GM19023 (cell line): ENCODE measurements at regions not wholly inside any gene's neighbourhood (a gene's known extent, or its start where the extent isn't known, plus 50 kb on each side); places are given as distances from the start of the nearest gene placed in this dataset.

Source experiments
- ATAC-seq: cut with Tn5 transposase; IDR thresholded peaks from one replicate; pipeline ENCODE4 v1.9.1; 2021; ENCODE audit warnings: mild to moderate bottlenecking, moderate library complexity; ENCODE audit not compliant: unreplicated experiment

GRCh38 chr15:36218322-36218721, 361.1 kb upstream of the CDIN1 start:
- ATAC-seq, result no peak

GRCh38 chr15:36218991-36219390, 360.4 kb upstream of the CDIN1 start:
- no peak for ATAC-seq

- ATAC-seq, result no peak
Observed at GRCh38 chr15:36221992-36222391, 357.4 kb upstream of the CDIN1 start.

GRCh38 chr15:36230776-36231175, 348.6 kb upstream of the CDIN1 start:
- no peak for ATAC-seq

- ATAC-seq, result no peak
Observed at GRCh38 chr15:36232491-36232890, 346.9 kb upstream of the CDIN1 start.

GRCh38 chr15:36234743-36235142, 344.7 kb upstream of the CDIN1 start:
- no peak for ATAC-seq

- ATAC-seq, result no peak
Observed at GRCh38 chr15:36235173-36235572, 344.3 kb upstream of the CDIN1 start.

- no peak for ATAC-seq
Observed at GRCh38 chr15:36239509-36239908, 339.9 kb upstream of the CDIN1 start.

- ATAC-seq, result no peak
Observed at GRCh38 chr15:36251450-36251849, 328.0 kb upstream of the CDIN1 start.

- no peak for ATAC-seq
Observed at GRCh38 chr15:36252146-36252711, 327.2 kb upstream of the CDIN1 start.

GRCh38 chr15:36254426-36254825, 325.0 kb upstream of the CDIN1 start:
- no peak for ATAC-seq

- no peak for ATAC-seq
Observed at GRCh38 chr15:36256404-36256807, 323.0 kb upstream of the CDIN1 start.

- no peak for ATAC-seq
Observed at GRCh38 chr15:36263666-36264065, 315.8 kb upstream of the CDIN1 start.

- no peak for ATAC-seq
Observed at GRCh38 chr15:36265422-36265821, 314.0 kb upstream of the CDIN1 start.

- ATAC-seq, result no peak
Observed at GRCh38 chr15:36271048-36271447, 308.4 kb upstream of the CDIN1 start.

- ATAC-seq, result no peak
Observed at GRCh38 chr15:36275656-36276055, 303.8 kb upstream of the CDIN1 start.

- ATAC-seq, result no peak
Observed at GRCh38 chr15:36278219-36278618, 301.2 kb upstream of the CDIN1 start.

- ATAC-seq, result no peak
Observed at GRCh38 chr15:36282821-36283220, 296.6 kb upstream of the CDIN1 start.

- ATAC-seq, result no peak
Observed at GRCh38 chr15:36284911-36285310, 294.5 kb upstream of the CDIN1 start.

- no peak for ATAC-seq
Observed at GRCh38 chr15:36291501-36291900, 287.9 kb upstream of the CDIN1 start.

- ATAC-seq, result no peak
Observed at GRCh38 chr15:36294359-36294758, 285.1 kb upstream of the CDIN1 start.

GRCh38 chr15:36301947-36302346, 277.5 kb upstream of the CDIN1 start:
- ATAC-seq, result no peak

- no peak for ATAC-seq
Observed at GRCh38 chr15:36313021-36313420, 266.4 kb upstream of the CDIN1 start.
